Pancreas (tissue), 10 donors: ENCODE measurements at regions not wholly inside any gene's neighbourhood (a gene's known extent, or its start where the extent isn't known, plus 50 kb on each side); places are given as distances from the start of the nearest gene placed in this dataset.

Source experiments
- ATAC-seq, 4 donors: fragments of 200-7000 bp; cut with Tn5 transposase; one replicate each; pipeline versions ENCODE4 v1.8.0 to v1.9.1; 2020; ENCODE audit warnings: mild to moderate bottlenecking in 4 of 4, moderate library complexity in 4 of 4
- DNase-seq, 6 donors: peaks; one replicate each; pipeline ENCODE4 v3.0.0-alpha.2; 2020
- FAIRE-seq: peaks from 2 replicates; lab custom pipeline; 2012; peaks lifted over from hg19 to GRCh38; lab: Jason Lieb, UNC
- H3K27ac ChIP-seq, 4 donors: fragments of 200-600 bp; sonication (generic); 1 replicate in 3 of 4; 2 replicates in 1 of 4; pipeline versions ENCODE4 v1.5.0 to v1.8.0; 2020
- H3K27me3 ChIP-seq, 4 donors: fragments of 200-600 bp; one replicate each; pipeline ENCODE4 v1.8.0; 2021
- H3K36me3 ChIP-seq, 3 donors: fragments of 200-600 bp; sonication (generic) in 1 of 3; one replicate each; pipeline versions ENCODE4 v1.5.0 to v1.8.0; 2020 to 2021
- H3K4me1 ChIP-seq, 3 donors: fragments of 200-600 bp; one replicate each; pipeline ENCODE4 v1.8.0; 2021
- H3K4me3 ChIP-seq, 4 donors: fragments of 200-600 bp; sonication (generic) in 2 of 4; one replicate each; pipeline versions ENCODE4 v1.5.0 to v1.8.0; 2020 to 2021
- H3K9me3 ChIP-seq, 4 donors: fragments of 200-600 bp; one replicate each; pipeline ENCODE4 v1.8.0; 2021
- WGBS, 2 donors: extraction: QIAGEN DNeasy Blood & Tissue Kit; methylation state at CpG; one replicate each; pipeline ENCODE4 v1.1.7; 2013; 5-methylcytosine and 5-hydroxymethylcytosine counted together
- intact Hi-C, 3 donors: fragments of 100-400 bp; cut with DNase I; formaldehyde crosslinking; loops; one replicate each; pipeline versions ENCODE4 v1.11.1 to v1.14.2; 2022
- TF ChIP-seq, protein P1 (sequence below), 4 donors: fragments of 200-600 bp; sonication (generic) in 3 of 4; IDR thresholded peaks; one replicate each; pipeline versions ENCODE4 v1.5.0 to v1.8.0; 2021; ENCODE audit warnings: antibody characterized with exemption in 4 of 4
- donor health status: healthy with polysubstance abuse.
- donor health status: DM: no; HTN: no; CAD: no; lungs with moderate emphysema.
- donor health status: DM: no; HTN: no; CAD: no.
- donor health status: control.
- donor health status: control.
- donor health status: Bipolar disorder and iron deficiency.
- donor health status: DM: yes; HTN: yes; CAD: no.
- donor health status: DM: no; HTN: no; CAD: no.
- donor health status: DM: no; HTN: no; CAD: no.
- donor health status: DM: yes; HTN: yes; CAD: no.

DNA sequence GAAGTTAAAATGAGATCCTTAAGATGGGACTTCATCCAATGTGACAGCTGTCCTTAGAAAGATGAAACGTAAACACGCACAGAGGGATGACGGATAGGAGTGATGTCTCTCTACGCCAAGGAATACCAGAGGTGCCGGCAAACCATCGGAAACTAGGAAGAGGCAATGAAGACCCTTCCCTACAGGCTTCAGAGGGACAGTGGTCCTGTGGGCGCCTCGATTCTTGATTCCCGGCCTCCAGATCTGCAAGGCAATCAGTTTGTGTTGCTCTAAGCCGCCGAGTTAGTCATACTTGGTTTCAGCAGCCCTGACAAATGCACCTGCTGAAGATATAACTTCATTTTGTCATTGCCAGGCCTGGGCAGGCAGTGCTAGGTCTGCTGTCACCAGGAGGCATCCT, 1455.1 kb downstream of the TBC1D22A start:
- DNase-seq: no peak
- 69 to 80% methylated on average over 11 of the region's 11 CpGs for WGBS, 2 donors
- no peaks in the 10 kb centered on the region for H3K36me3 ChIP-seq
- H3K4me1 ChIP-seq: no peaks in the 10 kb centered on the region
- H3K9me3 ChIP-seq: no peaks in the 10 kb centered on the region
- TF ChIP-seq, protein P1, sequence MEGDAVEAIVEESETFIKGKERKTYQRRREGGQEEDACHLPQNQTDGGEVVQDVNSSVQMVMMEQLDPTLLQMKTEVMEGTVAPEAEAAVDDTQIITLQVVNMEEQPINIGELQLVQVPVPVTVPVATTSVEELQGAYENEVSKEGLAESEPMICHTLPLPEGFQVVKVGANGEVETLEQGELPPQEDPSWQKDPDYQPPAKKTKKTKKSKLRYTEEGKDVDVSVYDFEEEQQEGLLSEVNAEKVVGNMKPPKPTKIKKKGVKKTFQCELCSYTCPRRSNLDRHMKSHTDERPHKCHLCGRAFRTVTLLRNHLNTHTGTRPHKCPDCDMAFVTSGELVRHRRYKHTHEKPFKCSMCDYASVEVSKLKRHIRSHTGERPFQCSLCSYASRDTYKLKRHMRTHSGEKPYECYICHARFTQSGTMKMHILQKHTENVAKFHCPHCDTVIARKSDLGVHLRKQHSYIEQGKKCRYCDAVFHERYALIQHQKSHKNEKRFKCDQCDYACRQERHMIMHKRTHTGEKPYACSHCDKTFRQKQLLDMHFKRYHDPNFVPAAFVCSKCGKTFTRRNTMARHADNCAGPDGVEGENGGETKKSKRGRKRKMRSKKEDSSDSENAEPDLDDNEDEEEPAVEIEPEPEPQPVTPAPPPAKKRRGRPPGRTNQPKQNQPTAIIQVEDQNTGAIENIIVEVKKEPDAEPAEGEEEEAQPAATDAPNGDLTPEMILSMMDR (IDR thresholded peaks at IDR 0.05): no peak
- ATAC-seq: no peak
- no peak overlapping the region for H3K27ac ChIP-seq
- no peak for FAIRE-seq
- no peak overlapping the region for H3K4me3 ChIP-seq
- intact Hi-C loops: no loop called here
- peaks cover 0 to 17% (median 0%) of the 10 kb centered on the region in 4 donors for H3K27me3 ChIP-seq

DNA sequence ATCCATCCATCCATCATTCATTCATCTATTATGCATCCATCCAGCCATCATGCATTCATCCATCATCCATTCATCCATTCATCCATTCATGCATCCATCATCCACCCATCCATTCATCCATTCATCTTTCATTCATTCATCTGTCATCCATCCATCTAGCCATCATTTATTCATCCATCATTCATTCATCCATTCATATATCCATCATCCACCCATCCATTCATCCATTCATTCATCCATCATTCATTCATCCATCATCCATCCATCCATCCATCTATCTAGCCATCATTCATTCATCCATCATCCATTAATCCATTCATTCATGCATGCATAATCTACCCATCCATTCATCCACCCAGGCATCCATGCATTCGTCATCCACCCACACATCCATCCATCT, 1450.3 kb downstream of the TBC1D22A start:
- no peak overlapping the region for H3K27ac ChIP-seq
- H3K36me3 ChIP-seq: no peaks in the 10 kb centered on the region
- FAIRE-seq: no peak
- no peak for DNase-seq
- H3K9me3 ChIP-seq: no peaks in the 10 kb centered on the region
- TF ChIP-seq, protein P1 (IDR thresholded peaks at IDR 0.05): no peak
- peaks cover 0 to 14% (median 0%) of the 10 kb centered on the region in 4 donors for H3K27me3 ChIP-seq
- no peak overlapping the region for H3K4me3 ChIP-seq
- intact Hi-C loops: no loop called here
- no peaks in the 10 kb centered on the region for H3K4me1 ChIP-seq
- no peak for ATAC-seq
- WGBS, 2 donors: 49 to 58% methylated on average over 1 of the region's 1 CpG

DNA sequence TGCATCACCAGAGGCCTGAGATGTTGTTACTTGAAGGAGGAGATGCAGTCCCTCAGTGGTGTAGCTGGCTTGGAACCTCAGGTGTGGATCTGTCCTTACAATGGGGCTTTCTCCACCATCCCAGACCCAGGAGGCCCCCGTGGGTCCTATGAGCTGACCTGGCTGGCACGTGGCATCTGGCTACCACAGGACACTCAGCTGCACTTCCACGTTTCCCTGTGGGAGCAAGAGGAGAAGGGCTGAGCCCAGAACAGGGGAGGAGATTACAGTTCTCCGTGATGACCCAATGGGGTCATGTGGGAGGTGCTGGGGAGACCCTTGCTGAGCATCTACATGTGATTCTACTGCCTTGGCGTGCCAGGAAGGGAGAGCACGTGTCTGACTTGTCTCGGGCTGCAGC, 1448.4 kb downstream of the TBC1D22A start:
- H3K36me3 ChIP-seq: no peaks in the 10 kb centered on the region
- peaks cover 0 to 12% (median 0%) of the 10 kb centered on the region in 4 donors for H3K27me3 ChIP-seq
- ATAC-seq (no peak), FAIRE-seq (no peak), DNase-seq (no peak)
- intact Hi-C loops: no loop called here
- H3K27ac ChIP-seq: no peak overlapping the region
- 32 to 44% methylated on average over 7 of the region's 7 CpGs for WGBS, 2 donors
- no peaks in the 10 kb centered on the region for H3K4me1 ChIP-seq
- no peak overlapping the region for H3K4me3 ChIP-seq
- H3K9me3 ChIP-seq: no peaks in the 10 kb centered on the region
- TF ChIP-seq, protein P1 (IDR thresholded peaks at IDR 0.05): no peak

- Histone ChIP-seq H3K27ac (no peak overlapping the region), H3K27me3 (peaks cover 0 to 8% (median 0%) of the 10 kb centered on the region in 4 donors), H3K36me3 (no peaks in the 10 kb centered on the region), H3K4me1 (no peaks in the 10 kb centered on the region), H3K9me3 (no peaks in the 10 kb centered on the region), H3K4me3 (no peak overlapping the region)
- intact Hi-C loops: no loop called here
- FAIRE-seq: no peak
- TF ChIP-seq, protein P1 (IDR thresholded peaks at IDR 0.05): no peak
- no peak for ATAC-seq
- no peak for DNase-seq
- WGBS, 2 donors: 22 to 27% methylated on average over 10 of the region's 10 CpGs
These were observed 1447.7 kb downstream of the TBC1D22A start for GRCh38 chr22:48210198-48210580.

DNA sequence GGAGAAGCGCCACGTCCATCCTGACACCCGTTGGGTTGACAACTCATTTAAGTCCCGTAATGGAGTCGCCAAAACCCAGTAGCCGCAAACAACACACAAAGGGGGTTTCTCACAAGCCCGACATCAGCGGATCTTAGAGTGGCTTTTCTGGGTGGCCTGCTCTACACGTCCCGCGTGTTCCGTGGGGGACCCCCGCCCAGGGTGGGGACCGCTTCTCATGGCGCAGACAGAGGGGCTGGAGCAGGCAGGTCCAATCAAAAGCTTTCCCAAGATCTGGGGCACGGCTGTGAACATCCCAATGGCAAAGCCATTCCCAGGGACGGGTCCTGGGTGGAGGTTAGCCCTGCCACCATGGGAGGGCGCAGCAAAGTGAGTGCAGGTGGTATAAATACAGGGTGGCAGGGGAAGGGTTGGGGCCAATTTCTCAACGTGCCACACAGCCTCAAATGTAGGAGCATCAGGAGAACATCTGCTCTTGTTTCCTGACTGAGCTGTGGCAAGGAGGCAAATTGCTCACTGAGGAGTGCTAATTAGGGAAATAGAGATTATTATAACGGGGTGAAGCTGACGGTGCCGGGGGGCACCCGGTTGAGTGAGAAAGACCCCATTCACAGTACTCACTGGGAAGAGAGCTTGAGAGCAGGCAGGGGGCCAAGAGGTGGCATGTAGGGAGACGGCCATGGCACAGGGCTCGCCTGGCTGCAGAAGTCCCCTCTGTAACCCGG, 1447.2 kb downstream of the TBC1D22A start:
- intact Hi-C loops: no loop called here
- 58 to 67% methylated on average over 26 of the region's 26 CpGs for WGBS, 2 donors
- FAIRE-seq (no peak), DNase-seq (no peak), ATAC-seq (no peak)
- TF ChIP-seq, protein P1 (IDR thresholded peaks at IDR 0.05): no peak
- Histone ChIP-seq H3K9me3 (no peaks in the 10 kb centered on the region), H3K4me3 (no peak overlapping the region), H3K4me1 (no peaks in the 10 kb centered on the region), H3K27ac (no peak overlapping the region), H3K27me3 (peaks cover 0 to 4% (median 0%) of the 10 kb centered on the region in 4 donors), H3K36me3 (no peaks in the 10 kb centered on the region)
